ENCODE measurements at regions not wholly inside any gene's neighbourhood (a gene's known extent, or its start where the extent isn't known, plus 50 kb on each side); places are given as distances from the start of the nearest gene placed in this dataset.
"Not testable (repeated sequence)": the region's sequence is repeated elsewhere in the genome, so short reads cannot be mapped to it uniquely, and the experiment has no call there.

- no peak for DNase-seq (ENCODE audit: low read depth, low spot score)
These were observed 130.7 kb upstream of the SGCG start for GRCh38 chr13:23050126-23050525.

- DNase-seq (ENCODE audit: low read depth, low spot score): not testable (repeated sequence)
These were observed 127.1 kb upstream of the SGCG start for GRCh38 chr13:23053711-23054110.

GRCh38 chr13:23059173-23059572 lies 121.6 kb upstream of the SGCG start:
- no peak for DNase-seq (ENCODE audit: low read depth, low spot score)

GRCh38 chr13:23060959-23061358 lies 119.8 kb upstream of the SGCG start:
- DNase-seq (ENCODE audit: low read depth, low spot score): no peak

GRCh38 chr13:23067129-23067528 lies 113.7 kb upstream of the SGCG start:
- DNase-seq (ENCODE audit: low read depth, low spot score): no peak

- DNase-seq (ENCODE audit: low read depth, low spot score): no peak
These were observed 111.2 kb upstream of the SGCG start for GRCh38 chr13:23069566-23069965.

- DNase-seq (ENCODE audit: low read depth, low spot score): no peak
These were observed 106.5 kb upstream of the SGCG start for GRCh38 chr13:23074075-23074828.

GRCh38 chr13:23081220-23081619 lies 99.6 kb upstream of the SGCG start:
- no peak for DNase-seq (ENCODE audit: low read depth, low spot score)

GRCh38 chr13:23081901-23082300 lies 98.9 kb upstream of the SGCG start:
- no peak for DNase-seq (ENCODE audit: low read depth, low spot score)

- no peak for DNase-seq (ENCODE audit: low read depth, low spot score)
These were observed 93.7 kb upstream of the SGCG start for GRCh38 chr13:23086968-23087623.

GRCh38 chr13:23087880-23088279 lies 92.9 kb upstream of the SGCG start:
- DNase-seq (ENCODE audit: low read depth, low spot score): no peak

GRCh38 chr13:23098161-23098907 lies 82.4 kb upstream of the SGCG start:
- no peak for DNase-seq (ENCODE audit: low read depth, low spot score)

GRCh38 chr13:23105051-23105450 lies 75.7 kb upstream of the SGCG start:
- no peak for DNase-seq (ENCODE audit: low read depth, low spot score)

- DNase-seq (ENCODE audit: low read depth, low spot score): no peak
These were observed 73.1 kb upstream of the SGCG start for GRCh38 chr13:23107665-23108064.

- DNase-seq (ENCODE audit: low read depth, low spot score): no peak
These were observed 61.6 kb upstream of the SGCG start for GRCh38 chr13:23119131-23119530.

- not testable (repeated sequence) for DNase-seq (ENCODE audit: low read depth, low spot score)
These were observed 53.2 kb upstream of the SGCG start for GRCh38 chr13:23127540-23127939.

- DNase-seq (ENCODE audit: low read depth, low spot score): no peak
These were observed 51.4 kb upstream of the SGCG start for GRCh38 chr13:23129331-23129730.

Measured in pulmonary artery endothelial cell (primary cell).